ENCODE measurements at regions not wholly inside any gene's neighbourhood (a gene's known extent, or its start where the extent isn't known, plus 50 kb on each side); places are given as distances from the start of the nearest gene placed in this dataset.

- DNase-seq (ENCODE audit: low spot score in 2 of 2, unreplicated experiment in 2 of 2), result no peak
- Mint-ChIP-seq H3K9me3 (peaks cover 21% of the 10 kb centered on the region), H3K4me1 (peaks cover 8% of the 10 kb centered on the region), H3K27me3 (ENCODE audit: low read depth) (no peaks in the 10 kb centered on the region), H3K27ac (no peak overlapping the region), H3K36me3 (peaks cover 3% of the 10 kb centered on the region), H3K4me3 (no peak overlapping the region)
- TF ChIP-seq CTCF (IDR thresholded peaks at IDR 0.05; ENCODE audit: unreplicated experiment), result no peak
Measured at GRCh38 chr4:173857828-173858227, 327.8 kb upstream of the HAND2 start.

- no peaks in the 10 kb centered on the region for H3K36me3 Mint-ChIP-seq
- H3K27ac Mint-ChIP-seq, result no peak overlapping the region
- no peaks in the 10 kb centered on the region for H3K27me3 Mint-ChIP-seq (ENCODE audit: low read depth)
- peaks cover 6% of the 10 kb centered on the region for H3K4me1 Mint-ChIP-seq
- H3K9me3 Mint-ChIP-seq, result peaks cover 8% of the 10 kb centered on the region
- TF ChIP-seq CTCF (IDR thresholded peaks at IDR 0.05; ENCODE audit: unreplicated experiment), result no peak
- no peak overlapping the region for H3K4me3 Mint-ChIP-seq
- no peak for DNase-seq (ENCODE audit: low spot score in 2 of 2, unreplicated experiment in 2 of 2)
Measured at GRCh38 chr4:173855015-173855414, 325.0 kb upstream of the HAND2 start.

GRCh38 chr4:173852775-173853174, 322.7 kb upstream of the HAND2 start:
- no peak for TF ChIP-seq CTCF (IDR thresholded peaks at IDR 0.05; ENCODE audit: unreplicated experiment)
- Mint-ChIP-seq H3K27me3 (ENCODE audit: low read depth) (no peaks in the 10 kb centered on the region), H3K27ac (no peak overlapping the region), H3K4me3 (no peak overlapping the region), H3K4me1 (no peaks in the 10 kb centered on the region), H3K36me3 (no peaks in the 10 kb centered on the region), H3K9me3 (peaks cover 4% of the 10 kb centered on the region)
- no peak for DNase-seq (ENCODE audit: low spot score in 2 of 2, unreplicated experiment in 2 of 2)

GRCh38 chr4:173845580-173845979, 315.6 kb upstream of the HAND2 start:
- H3K9me3 Mint-ChIP-seq, result peaks cover 14% of the 10 kb centered on the region
- DNase-seq (ENCODE audit: low spot score in 2 of 2, unreplicated experiment in 2 of 2), result no peak
- no peaks in the 10 kb centered on the region for H3K4me1 Mint-ChIP-seq
- H3K27me3 Mint-ChIP-seq (ENCODE audit: low read depth), result no peaks in the 10 kb centered on the region
- TF ChIP-seq CTCF (IDR thresholded peaks at IDR 0.05; ENCODE audit: unreplicated experiment), result no peak
- no peak overlapping the region for H3K27ac Mint-ChIP-seq
- peaks cover 6% of the 10 kb centered on the region for H3K36me3 Mint-ChIP-seq
- no peak overlapping the region for H3K4me3 Mint-ChIP-seq

- H3K4me3 Mint-ChIP-seq, result no peak overlapping the region
- H3K36me3 Mint-ChIP-seq, result peaks cover 6% of the 10 kb centered on the region
- peaks cover 7% of the 10 kb centered on the region for H3K4me1 Mint-ChIP-seq
- H3K27me3 Mint-ChIP-seq (ENCODE audit: low read depth), result no peaks in the 10 kb centered on the region
- H3K9me3 Mint-ChIP-seq, result peaks cover 14% of the 10 kb centered on the region
- no peak for DNase-seq (ENCODE audit: low spot score in 2 of 2, unreplicated experiment in 2 of 2)
- H3K27ac Mint-ChIP-seq, result no peak overlapping the region
- TF ChIP-seq CTCF (IDR thresholded peaks at IDR 0.05; ENCODE audit: unreplicated experiment), result no peak
Measured at GRCh38 chr4:173839865-173840264, 309.8 kb upstream of the HAND2 start.

GRCh38 chr4:173837517-173837916, 307.5 kb upstream of the HAND2 start:
- no peak overlapping the region for H3K27ac Mint-ChIP-seq
- H3K27me3 Mint-ChIP-seq (ENCODE audit: low read depth), result no peaks in the 10 kb centered on the region
- DNase-seq (ENCODE audit: low spot score in 2 of 2, unreplicated experiment in 2 of 2), result no peak
- H3K4me3 Mint-ChIP-seq, result no peak overlapping the region
- no peak for TF ChIP-seq CTCF (IDR thresholded peaks at IDR 0.05; ENCODE audit: unreplicated experiment)
- H3K4me1 Mint-ChIP-seq, result peaks cover 7% of the 10 kb centered on the region
- H3K9me3 Mint-ChIP-seq, result peaks cover 8% of the 10 kb centered on the region
- peaks cover under 1% of the 10 kb centered on the region for H3K36me3 Mint-ChIP-seq

Data from mesothelial cell of epicardium (in vitro differentiated cells).